Loucy (cell line): ENCODE measurements at regions not wholly inside any gene's neighbourhood (a gene's known extent, or its start where the extent isn't known, plus 50 kb on each side); places are given as distances from the start of the nearest gene placed in this dataset.

Experiments used
- EZH2phosphoT487 ChIP-seq: fragments of 200-600 bp; IDR thresholded peaks from 2 replicates; pipeline ENCODE4 v1.6.1; 2018; ENCODE audit warnings: antibody characterized with exemption, mild to moderate bottlenecking, moderate library complexity, borderline replicate concordance
- TF ChIP-seq, protein P1 (sequence below): fragments of 200-600 bp; sonication (generic); conservative IDR thresholded peaks from 2 replicates; pipeline ENCODE4 v1.5.1; 2014; ENCODE audit warnings: mild to moderate bottlenecking, antibody characterized with exemption, low read length

DNA sequence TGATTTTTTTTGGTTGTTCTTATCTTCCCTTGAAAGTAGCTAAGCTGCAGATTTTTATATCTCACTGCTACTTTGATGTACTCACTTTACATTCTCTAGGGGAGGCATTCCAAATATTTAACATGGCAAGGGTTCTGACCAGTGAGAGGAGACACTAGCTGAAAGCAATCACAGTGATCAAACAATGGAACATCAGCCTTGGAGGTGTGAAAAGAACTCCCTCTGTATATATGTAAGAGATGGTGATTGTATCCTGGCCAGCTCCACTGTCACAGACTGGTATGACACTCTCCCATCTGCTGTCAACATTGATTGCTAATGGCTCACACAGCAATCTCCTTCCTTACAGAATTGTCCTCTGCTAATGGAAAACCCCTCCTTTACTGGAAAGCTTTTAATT is 291.7 kb upstream of the CDH19 start:
- TF ChIP-seq, protein P1, sequence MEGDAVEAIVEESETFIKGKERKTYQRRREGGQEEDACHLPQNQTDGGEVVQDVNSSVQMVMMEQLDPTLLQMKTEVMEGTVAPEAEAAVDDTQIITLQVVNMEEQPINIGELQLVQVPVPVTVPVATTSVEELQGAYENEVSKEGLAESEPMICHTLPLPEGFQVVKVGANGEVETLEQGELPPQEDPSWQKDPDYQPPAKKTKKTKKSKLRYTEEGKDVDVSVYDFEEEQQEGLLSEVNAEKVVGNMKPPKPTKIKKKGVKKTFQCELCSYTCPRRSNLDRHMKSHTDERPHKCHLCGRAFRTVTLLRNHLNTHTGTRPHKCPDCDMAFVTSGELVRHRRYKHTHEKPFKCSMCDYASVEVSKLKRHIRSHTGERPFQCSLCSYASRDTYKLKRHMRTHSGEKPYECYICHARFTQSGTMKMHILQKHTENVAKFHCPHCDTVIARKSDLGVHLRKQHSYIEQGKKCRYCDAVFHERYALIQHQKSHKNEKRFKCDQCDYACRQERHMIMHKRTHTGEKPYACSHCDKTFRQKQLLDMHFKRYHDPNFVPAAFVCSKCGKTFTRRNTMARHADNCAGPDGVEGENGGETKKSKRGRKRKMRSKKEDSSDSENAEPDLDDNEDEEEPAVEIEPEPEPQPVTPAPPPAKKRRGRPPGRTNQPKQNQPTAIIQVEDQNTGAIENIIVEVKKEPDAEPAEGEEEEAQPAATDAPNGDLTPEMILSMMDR, result no peak
- TF ChIP-seq EZH2phosphoT487, result no peak
